ENCODE measurements at regions not wholly inside any gene's neighbourhood (a gene's known extent, or its start where the extent isn't known, plus 50 kb on each side); places are given as distances from the start of the nearest gene placed in this dataset.

DNA sequence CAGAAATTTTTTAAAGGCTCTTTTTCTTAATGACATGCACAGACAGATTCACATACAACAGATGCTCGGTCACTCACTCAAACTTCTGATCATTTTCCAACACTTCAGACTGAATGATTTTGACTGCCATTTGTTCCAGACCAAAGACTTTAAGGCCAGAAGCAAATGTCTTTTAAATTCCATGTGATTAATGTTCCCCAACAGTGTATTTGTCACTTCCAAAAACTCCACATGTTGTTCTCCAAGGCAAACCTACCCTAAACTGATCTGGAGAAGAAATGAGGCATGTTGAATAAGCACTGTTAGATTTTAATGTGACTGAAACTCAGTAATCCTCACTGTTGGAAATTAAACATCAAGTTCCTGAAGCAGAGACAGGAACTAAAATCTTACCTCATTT, 366.7 kb downstream of the GABRG2 start:
- in situ Hi-C loops (cut with HindIII; ENCODE audit: low pct_unique_long_range_greater_than_20kb, low sequenced_read_pairs): no loop called here
- no TSS peak for BruUV-seq (replicated peaks)
- H3K4me1 ChIP-seq (ENCODE audit: control insufficient read depth, insufficient read depth, low read length): no peaks in the 10 kb centered on the region
- H3K4me3 ChIP-seq (ENCODE audit: low read depth in 2 of 2, low read length in 2 of 2): no peak overlapping the region
- no peaks in the 10 kb centered on the region for H3K27me3 ChIP-seq (ENCODE audit: control insufficient read depth, insufficient read depth, low read length)
- CTCF ChIA-PET: no interaction called here
- H3K36me3 ChIP-seq (ENCODE audit: control insufficient read depth, insufficient read depth, low read length): no peaks in the 10 kb centered on the region
- no peaks in the 10 kb centered on the region for H3K9me3 ChIP-seq (ENCODE audit: control insufficient read depth, insufficient read depth, low read depth, low read length)
- ATAC-seq: no peak
- TF ChIP-seq, protein P1, sequence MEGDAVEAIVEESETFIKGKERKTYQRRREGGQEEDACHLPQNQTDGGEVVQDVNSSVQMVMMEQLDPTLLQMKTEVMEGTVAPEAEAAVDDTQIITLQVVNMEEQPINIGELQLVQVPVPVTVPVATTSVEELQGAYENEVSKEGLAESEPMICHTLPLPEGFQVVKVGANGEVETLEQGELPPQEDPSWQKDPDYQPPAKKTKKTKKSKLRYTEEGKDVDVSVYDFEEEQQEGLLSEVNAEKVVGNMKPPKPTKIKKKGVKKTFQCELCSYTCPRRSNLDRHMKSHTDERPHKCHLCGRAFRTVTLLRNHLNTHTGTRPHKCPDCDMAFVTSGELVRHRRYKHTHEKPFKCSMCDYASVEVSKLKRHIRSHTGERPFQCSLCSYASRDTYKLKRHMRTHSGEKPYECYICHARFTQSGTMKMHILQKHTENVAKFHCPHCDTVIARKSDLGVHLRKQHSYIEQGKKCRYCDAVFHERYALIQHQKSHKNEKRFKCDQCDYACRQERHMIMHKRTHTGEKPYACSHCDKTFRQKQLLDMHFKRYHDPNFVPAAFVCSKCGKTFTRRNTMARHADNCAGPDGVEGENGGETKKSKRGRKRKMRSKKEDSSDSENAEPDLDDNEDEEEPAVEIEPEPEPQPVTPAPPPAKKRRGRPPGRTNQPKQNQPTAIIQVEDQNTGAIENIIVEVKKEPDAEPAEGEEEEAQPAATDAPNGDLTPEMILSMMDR (IDR thresholded peaks at IDR 0.05): no peak
- TF ChIP-seq, protein P2, sequence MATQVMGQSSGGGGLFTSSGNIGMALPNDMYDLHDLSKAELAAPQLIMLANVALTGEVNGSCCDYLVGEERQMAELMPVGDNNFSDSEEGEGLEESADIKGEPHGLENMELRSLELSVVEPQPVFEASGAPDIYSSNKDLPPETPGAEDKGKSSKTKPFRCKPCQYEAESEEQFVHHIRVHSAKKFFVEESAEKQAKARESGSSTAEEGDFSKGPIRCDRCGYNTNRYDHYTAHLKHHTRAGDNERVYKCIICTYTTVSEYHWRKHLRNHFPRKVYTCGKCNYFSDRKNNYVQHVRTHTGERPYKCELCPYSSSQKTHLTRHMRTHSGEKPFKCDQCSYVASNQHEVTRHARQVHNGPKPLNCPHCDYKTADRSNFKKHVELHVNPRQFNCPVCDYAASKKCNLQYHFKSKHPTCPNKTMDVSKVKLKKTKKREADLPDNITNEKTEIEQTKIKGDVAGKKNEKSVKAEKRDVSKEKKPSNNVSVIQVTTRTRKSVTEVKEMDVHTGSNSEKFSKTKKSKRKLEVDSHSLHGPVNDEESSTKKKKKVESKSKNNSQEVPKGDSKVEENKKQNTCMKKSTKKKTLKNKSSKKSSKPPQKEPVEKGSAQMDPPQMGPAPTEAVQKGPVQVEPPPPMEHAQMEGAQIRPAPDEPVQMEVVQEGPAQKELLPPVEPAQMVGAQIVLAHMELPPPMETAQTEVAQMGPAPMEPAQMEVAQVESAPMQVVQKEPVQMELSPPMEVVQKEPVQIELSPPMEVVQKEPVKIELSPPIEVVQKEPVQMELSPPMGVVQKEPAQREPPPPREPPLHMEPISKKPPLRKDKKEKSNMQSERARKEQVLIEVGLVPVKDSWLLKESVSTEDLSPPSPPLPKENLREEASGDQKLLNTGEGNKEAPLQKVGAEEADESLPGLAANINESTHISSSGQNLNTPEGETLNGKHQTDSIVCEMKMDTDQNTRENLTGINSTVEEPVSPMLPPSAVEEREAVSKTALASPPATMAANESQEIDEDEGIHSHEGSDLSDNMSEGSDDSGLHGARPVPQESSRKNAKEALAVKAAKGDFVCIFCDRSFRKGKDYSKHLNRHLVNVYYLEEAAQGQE (IDR thresholded peaks at IDR 0.05; ENCODE audit: insufficient read depth in 1 of 2, low read depth in 2 of 2, low read length in 1 of 2): no peak
- TF ChIP-seq TCF7L2 (IDR thresholded peaks at IDR 0.05; ENCODE audit: low read depth, low read length) (no peak), POLR2AphosphoS5 (IDR thresholded peaks at IDR 0.05; ENCODE audit: low read depth, low read length) (no peak), SIN3A (IDR thresholded peaks at IDR 0.05; ENCODE audit: borderline replicate concordance, insufficient read depth, low read depth, low read length) (no peak)
- intact Hi-C loops (cut with micrococcal nuclease; ENCODE audit: unreplicated experiment): no loop called here
- POLR2A ChIA-PET: no interaction called here
- no peak for DNase-seq (ENCODE audit: low read depth, low spot score)
- no peak overlapping the region for H3K27ac ChIP-seq (ENCODE audit: low read length)

DNA sequence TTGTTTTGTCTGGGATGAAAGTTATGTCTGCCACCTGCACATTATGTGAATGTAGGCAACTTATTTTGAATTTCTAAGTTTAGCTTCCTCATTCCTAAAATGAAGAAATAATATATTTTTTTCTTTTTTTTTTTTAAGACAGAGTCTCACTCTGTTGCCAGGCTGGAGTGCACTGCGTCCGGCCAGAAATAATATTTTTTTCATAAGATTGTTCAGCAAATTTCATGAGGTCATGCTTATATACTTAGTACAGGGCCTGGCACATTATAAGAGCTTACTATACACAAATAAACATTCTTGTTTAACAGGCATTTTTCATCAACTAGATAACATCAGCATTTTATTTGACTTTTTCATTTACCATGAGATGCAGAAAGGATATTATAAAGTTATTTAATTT, 368.5 kb downstream of the GABRG2 start:
- CTCF ChIA-PET: interaction anchor here (0.6 kb wide), 1 partner anchor 911 kb away, joined by 5 read pairs; no protein-coding TSS in a partner anchor
- in situ Hi-C loops (cut with HindIII; ENCODE audit: low pct_unique_long_range_greater_than_20kb, low sequenced_read_pairs): no loop called here
- DNase-seq (ENCODE audit: low read depth, low spot score) (no peak), ATAC-seq (no peak)
- BruUV-seq (replicated peaks): no TSS peak
- intact Hi-C loops (cut with micrococcal nuclease; ENCODE audit: unreplicated experiment): no loop called here
- TF ChIP-seq, protein P1 (IDR thresholded peaks at IDR 0.05): no peak
- TF ChIP-seq POLR2AphosphoS5 (IDR thresholded peaks at IDR 0.05; ENCODE audit: low read depth, low read length) (no peak), TCF7L2 (IDR thresholded peaks at IDR 0.05; ENCODE audit: low read depth, low read length) (no peak), SIN3A (IDR thresholded peaks at IDR 0.05; ENCODE audit: borderline replicate concordance, insufficient read depth, low read depth, low read length) (no peak)
- TF ChIP-seq, protein P2 (IDR thresholded peaks at IDR 0.05; ENCODE audit: insufficient read depth in 1 of 2, low read depth in 2 of 2, low read length in 1 of 2): no peak
- Histone ChIP-seq H3K9me3 (ENCODE audit: control insufficient read depth, insufficient read depth, low read depth, low read length) (no peaks in the 10 kb centered on the region), H3K27ac (ENCODE audit: low read length) (no peak overlapping the region), H3K4me1 (ENCODE audit: control insufficient read depth, insufficient read depth, low read length) (no peaks in the 10 kb centered on the region), H3K27me3 (ENCODE audit: control insufficient read depth, insufficient read depth, low read length) (no peaks in the 10 kb centered on the region), H3K4me3 (ENCODE audit: low read depth in 2 of 2, low read length in 2 of 2) (no peak overlapping the region), H3K36me3 (ENCODE audit: control insufficient read depth, insufficient read depth, low read length) (no peaks in the 10 kb centered on the region)
- POLR2A ChIA-PET: no interaction called here

Measured in Panc1 (cell line).